Ovary (tissue), 3 donors: ENCODE measurements at regions not wholly inside any gene's neighbourhood (a gene's known extent, or its start where the extent isn't known, plus 50 kb on each side); places are given as distances from the start of the nearest gene placed in this dataset.

ENCODE experiments used
- CTCF ChIP-seq, 3 donors: fragments of 450-650 bp in 2 of 3; fragments of 200-600 bp in 1 of 3; IDR thresholded peaks; one replicate each; pipeline versions ENCODE4 v1.5.1 to v1.8.0; 2016 to 2022; ENCODE audit warnings: antibody characterized with exemption in 3 of 3, mild to moderate bottlenecking in 1 of 3
- POLR2A ChIP-seq: fragments of 450-650 bp; IDR thresholded peaks from one replicate; pipeline ENCODE4 v1.6.1; 2017; ENCODE audit warnings: antibody characterized with exemption, mild to moderate bottlenecking, moderate library complexity
- donor health status: DM: no; HTN: no; CAD: no.

DNA sequence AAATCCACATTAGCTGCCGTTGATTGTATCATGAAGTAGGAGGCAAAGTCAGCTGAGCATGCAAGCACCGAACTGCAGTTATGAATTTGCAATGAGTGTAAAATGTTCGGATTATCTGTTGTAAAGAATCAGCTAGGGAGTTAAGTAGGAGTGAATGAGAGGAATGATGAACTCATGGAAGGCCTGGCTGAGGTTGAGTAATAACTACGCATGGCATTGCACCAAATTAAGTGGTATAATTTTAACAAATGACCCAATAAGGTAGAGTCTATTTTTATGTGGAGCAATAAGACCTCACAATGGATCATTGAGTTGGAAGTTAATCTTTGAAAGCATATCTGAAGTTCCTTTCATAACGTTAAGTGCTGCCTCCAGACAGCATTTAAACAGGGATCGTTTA is 288.2 kb upstream of the CHST9 start:
- TF ChIP-seq CTCF (IDR thresholded peaks at IDR 0.05) (no peak), POLR2A (no peak)
